ENCODE measurements at regions not wholly inside any gene's neighbourhood (a gene's known extent, or its start where the extent isn't known, plus 50 kb on each side); places are given as distances from the start of the nearest gene placed in this dataset.

DNA sequence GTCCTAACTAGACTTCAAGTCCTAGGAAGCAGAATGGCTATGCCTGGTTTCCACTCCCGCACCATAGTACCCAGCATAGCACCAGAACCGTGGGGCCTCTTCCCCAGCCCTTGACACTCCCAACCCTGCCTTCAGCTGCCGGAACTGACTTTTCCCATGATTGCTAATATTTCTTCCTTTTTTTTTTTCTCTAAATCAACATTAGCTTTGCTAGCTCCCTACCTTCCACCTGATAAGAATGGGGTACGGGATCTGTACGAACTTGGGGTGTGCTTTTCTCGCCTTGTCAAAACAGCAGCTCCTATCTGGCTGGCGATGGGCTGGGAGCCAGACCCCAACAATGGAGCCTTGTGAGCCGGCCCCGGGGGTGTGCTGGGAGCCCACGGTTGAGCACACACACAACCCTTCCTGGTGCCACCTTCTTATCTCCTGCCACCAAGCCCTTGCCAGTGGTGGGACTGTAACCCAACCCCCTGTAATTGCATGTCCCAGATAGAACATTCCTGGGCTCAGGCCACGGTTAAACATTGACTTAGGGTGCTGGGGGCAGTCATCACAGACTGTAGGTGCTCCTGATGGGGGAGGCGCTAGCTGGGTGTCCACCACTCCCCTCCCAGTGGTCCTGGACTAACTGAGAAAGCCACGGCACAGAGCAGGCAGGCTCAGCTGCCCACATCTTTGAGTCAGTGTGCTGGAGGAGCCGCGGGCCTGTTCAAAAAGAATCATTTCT lies 213.0 kb upstream of the HAAO start (continued):
- TF ChIP-seq, protein P1, sequence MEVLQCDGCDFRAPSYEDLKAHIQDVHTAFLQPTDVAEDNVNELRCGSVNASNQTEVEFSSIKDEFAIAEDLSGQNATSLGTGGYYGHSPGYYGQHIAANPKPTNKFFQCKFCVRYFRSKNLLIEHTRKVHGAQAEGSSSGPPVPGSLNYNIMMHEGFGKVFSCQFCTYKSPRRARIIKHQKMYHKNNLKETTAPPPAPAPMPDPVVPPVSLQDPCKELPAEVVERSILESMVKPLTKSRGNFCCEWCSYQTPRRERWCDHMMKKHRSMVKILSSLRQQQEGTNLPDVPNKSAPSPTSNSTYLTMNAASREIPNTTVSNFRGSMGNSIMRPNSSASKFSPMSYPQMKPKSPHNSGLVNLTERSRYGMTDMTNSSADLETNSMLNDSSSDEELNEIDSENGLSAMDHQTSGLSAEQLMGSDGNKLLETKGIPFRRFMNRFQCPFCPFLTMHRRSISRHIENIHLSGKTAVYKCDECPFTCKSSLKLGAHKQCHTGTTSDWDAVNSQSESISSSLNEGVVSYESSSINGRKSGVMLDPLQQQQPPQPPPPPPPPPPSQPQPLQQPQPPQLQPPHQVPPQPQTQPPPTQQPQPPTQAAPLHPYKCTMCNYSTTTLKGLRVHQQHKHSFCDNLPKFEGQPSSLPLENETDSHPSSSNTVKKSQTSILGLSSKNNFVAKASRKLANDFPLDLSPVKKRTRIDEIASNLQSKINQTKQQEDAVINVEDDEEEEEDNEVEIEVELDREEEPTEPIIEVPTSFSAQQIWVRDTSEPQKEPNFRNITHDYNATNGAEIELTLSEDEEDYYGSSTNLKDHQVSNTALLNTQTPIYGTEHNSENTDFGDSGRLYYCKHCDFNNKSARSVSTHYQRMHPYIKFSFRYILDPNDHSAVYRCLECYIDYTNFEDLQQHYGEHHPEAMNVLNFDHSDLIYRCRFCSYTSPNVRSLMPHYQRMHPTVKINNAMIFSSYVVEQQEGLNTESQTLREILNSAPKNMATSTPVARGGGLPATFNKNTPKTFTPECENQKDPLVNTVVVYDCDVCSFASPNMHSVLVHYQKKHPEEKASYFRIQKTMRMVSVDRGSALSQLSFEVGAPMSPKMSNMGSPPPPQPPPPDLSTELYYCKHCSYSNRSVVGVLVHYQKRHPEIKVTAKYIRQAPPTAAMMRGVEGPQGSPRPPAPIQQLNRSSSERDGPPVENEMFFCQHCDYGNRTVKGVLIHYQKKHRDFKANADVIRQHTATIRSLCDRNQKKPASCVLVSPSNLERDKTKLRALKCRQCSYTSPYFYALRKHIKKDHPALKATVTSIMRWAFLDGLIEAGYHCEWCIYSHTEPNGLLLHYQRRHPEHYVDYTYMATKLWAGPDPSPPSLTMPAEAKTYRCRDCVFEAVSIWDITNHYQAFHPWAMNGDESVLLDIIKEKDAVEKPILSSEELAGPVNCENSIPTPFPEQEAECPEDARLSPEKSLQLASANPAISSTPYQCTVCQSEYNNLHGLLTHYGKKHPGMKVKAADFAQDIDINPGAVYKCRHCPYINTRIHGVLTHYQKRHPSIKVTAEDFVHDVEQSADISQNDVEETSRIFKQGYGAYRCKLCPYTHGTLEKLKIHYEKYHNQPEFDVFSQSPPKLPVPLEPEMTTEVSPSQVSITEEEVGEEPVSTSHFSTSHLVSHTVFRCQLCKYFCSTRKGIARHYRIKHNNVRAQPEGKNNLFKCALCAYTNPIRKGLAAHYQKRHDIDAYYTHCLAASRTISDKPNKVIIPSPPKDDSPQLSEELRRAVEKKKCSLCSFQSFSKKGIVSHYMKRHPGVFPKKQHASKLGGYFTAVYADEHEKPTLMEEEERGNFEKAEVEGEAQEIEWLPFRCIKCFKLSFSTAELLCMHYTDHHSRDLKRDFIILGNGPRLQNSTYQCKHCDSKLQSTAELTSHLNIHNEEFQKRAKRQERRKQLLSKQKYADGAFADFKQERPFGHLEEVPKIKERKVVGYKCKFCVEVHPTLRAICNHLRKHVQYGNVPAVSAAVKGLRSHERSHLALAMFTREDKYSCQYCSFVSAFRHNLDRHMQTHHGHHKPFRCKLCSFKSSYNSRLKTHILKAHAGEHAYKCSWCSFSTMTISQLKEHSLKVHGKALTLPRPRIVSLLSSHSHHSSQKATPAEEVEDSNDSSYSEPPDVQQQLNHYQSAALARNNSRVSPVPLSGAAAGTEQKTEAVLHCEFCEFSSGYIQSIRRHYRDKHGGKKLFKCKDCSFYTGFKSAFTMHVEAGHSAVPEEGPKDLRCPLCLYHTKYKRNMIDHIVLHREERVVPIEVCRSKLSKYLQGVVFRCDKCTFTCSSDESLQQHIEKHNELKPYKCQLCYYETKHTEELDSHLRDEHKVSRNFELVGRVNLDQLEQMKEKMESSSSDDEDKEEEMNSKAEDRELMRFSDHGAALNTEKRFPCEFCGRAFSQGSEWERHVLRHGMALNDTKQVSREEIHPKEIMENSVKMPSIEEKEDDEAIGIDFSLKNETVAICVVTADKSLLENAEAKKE (CRISPR knock-in tag; IDR thresholded peaks at IDR 0.05) = no peak
- TF ChIP-seq EZH2phosphoT487 (IDR thresholded peaks at IDR 0.05; ENCODE audit: unreplicated experiment) (no peak), CREB1 (CRISPR knock-in tag; IDR thresholded peaks at IDR 0.05; ENCODE audit: low read depth) (no peak), POLR2AphosphoS5 (IDR thresholded peaks at IDR 0.05; ENCODE audit: low read depth) (no peak), ZNF114 (CRISPR knock-in tag; IDR thresholded peaks at IDR 0.05) (no peak), STAT1 (IDR thresholded peaks at IDR 0.05; ENCODE audit: unreplicated experiment) (no peak)
- TF ChIP-seq, protein P2, sequence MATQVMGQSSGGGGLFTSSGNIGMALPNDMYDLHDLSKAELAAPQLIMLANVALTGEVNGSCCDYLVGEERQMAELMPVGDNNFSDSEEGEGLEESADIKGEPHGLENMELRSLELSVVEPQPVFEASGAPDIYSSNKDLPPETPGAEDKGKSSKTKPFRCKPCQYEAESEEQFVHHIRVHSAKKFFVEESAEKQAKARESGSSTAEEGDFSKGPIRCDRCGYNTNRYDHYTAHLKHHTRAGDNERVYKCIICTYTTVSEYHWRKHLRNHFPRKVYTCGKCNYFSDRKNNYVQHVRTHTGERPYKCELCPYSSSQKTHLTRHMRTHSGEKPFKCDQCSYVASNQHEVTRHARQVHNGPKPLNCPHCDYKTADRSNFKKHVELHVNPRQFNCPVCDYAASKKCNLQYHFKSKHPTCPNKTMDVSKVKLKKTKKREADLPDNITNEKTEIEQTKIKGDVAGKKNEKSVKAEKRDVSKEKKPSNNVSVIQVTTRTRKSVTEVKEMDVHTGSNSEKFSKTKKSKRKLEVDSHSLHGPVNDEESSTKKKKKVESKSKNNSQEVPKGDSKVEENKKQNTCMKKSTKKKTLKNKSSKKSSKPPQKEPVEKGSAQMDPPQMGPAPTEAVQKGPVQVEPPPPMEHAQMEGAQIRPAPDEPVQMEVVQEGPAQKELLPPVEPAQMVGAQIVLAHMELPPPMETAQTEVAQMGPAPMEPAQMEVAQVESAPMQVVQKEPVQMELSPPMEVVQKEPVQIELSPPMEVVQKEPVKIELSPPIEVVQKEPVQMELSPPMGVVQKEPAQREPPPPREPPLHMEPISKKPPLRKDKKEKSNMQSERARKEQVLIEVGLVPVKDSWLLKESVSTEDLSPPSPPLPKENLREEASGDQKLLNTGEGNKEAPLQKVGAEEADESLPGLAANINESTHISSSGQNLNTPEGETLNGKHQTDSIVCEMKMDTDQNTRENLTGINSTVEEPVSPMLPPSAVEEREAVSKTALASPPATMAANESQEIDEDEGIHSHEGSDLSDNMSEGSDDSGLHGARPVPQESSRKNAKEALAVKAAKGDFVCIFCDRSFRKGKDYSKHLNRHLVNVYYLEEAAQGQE (IDR thresholded peaks at IDR 0.05; ENCODE audit: unreplicated experiment) = no peak

All from GM23338 (cell line).